ENCODE measurements at regions not wholly inside any gene's neighbourhood (a gene's known extent, or its start where the extent isn't known, plus 50 kb on each side); places are given as distances from the start of the nearest gene placed in this dataset.

DNA sequence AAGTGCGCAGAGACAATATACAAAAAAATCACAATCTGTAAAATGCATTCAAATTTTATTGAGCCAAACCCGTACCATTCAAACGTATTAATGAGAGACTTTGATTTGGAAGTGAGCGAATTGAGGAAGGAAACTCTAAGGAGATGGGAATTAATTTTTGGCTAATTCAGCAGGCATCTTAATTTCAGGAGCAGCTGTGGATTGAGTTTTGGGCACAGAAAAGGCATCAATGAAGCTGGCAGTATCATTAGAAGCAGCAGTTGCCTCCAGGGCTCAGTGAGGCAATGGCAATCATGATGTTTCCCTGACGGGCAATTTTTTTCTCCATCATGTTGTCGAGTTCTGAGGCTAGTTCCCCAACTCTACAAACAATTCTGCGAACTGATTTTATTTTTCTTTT is 2041.6 kb downstream of the NCAM2 start:
- TF ChIP-seq, protein P1, sequence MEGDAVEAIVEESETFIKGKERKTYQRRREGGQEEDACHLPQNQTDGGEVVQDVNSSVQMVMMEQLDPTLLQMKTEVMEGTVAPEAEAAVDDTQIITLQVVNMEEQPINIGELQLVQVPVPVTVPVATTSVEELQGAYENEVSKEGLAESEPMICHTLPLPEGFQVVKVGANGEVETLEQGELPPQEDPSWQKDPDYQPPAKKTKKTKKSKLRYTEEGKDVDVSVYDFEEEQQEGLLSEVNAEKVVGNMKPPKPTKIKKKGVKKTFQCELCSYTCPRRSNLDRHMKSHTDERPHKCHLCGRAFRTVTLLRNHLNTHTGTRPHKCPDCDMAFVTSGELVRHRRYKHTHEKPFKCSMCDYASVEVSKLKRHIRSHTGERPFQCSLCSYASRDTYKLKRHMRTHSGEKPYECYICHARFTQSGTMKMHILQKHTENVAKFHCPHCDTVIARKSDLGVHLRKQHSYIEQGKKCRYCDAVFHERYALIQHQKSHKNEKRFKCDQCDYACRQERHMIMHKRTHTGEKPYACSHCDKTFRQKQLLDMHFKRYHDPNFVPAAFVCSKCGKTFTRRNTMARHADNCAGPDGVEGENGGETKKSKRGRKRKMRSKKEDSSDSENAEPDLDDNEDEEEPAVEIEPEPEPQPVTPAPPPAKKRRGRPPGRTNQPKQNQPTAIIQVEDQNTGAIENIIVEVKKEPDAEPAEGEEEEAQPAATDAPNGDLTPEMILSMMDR (IDR thresholded peaks at IDR 0.05), result no peak
- no peak for TF ChIP-seq ZFX (IDR thresholded peaks at IDR 0.05; ENCODE audit: borderline replicate concordance)

Data from 22Rv1 (cell line).